Ecto neural progenitor cell (in vitro differentiated cells): ENCODE measurements at regions not wholly inside any gene's neighbourhood (a gene's known extent, or its start where the extent isn't known, plus 50 kb on each side); places are given as distances from the start of the nearest gene placed in this dataset.
"Not testable (repeated sequence)": the region's sequence is repeated elsewhere in the genome, so short reads cannot be mapped to it uniquely, and the experiment has no call there.

ENCODE experiments used
- DNase-seq: peaks from one replicate; pipeline ENCODE4 v3.0.0-alpha.2; 2018; ENCODE audit warnings: low spot score

- DNase-seq: not testable (repeated sequence)
These were observed 183.1 kb upstream of the NOTCH2NLA start for GRCh38 chr1:146411923-146412322.

GRCh38 chr1:146409817-146410441 lies 181.1 kb upstream of the NOTCH2NLA start:
- DNase-seq: peak; percentile 22

- not testable (repeated sequence) for DNase-seq
These were observed 180.4 kb upstream of the NOTCH2NLA start for GRCh38 chr1:146409116-146409801.

GRCh38 chr1:146401281-146401825 lies 172.5 kb upstream of the NOTCH2NLA start:
- DNase-seq: not testable (repeated sequence)

- DNase-seq: not testable (repeated sequence)
These were observed 171.6 kb upstream of the NOTCH2NLA start for GRCh38 chr1:146400173-146401121.

- DNase-seq: not testable (repeated sequence)
These were observed 170.4 kb upstream of the NOTCH2NLA start for GRCh38 chr1:146399225-146399624.

- not testable (repeated sequence) for DNase-seq
These were observed 168.0 kb upstream of the NOTCH2NLA start for GRCh38 chr1:146396801-146397200.

- not testable (repeated sequence) for DNase-seq
These were observed 167.4 kb upstream of the NOTCH2NLA start for GRCh38 chr1:146396242-146396641.

GRCh38 chr1:146393796-146394195 lies 165.0 kb upstream of the NOTCH2NLA start:
- DNase-seq: not testable (repeated sequence)

- not testable (repeated sequence) for DNase-seq
These were observed 164.3 kb upstream of the NOTCH2NLA start for GRCh38 chr1:146393154-146393553.

- DNase-seq: not testable (repeated sequence)
These were observed 160.4 kb upstream of the NOTCH2NLA start for GRCh38 chr1:146389178-146389577.

GRCh38 chr1:146387750-146388469 lies 159.1 kb upstream of the NOTCH2NLA start:
- peak; percentile 55 for DNase-seq

GRCh38 chr1:146386851-146387749 lies 158.3 kb upstream of the NOTCH2NLA start:
- DNase-seq: peak; percentile 73

- DNase-seq: not testable (repeated sequence)
These were observed 152.4 kb upstream of the NOTCH2NLA start for GRCh38 chr1:146381196-146381595.

GRCh38 chr1:146376708-146377496 lies 148.1 kb upstream of the NOTCH2NLA start:
- peak; percentile 83 for DNase-seq

GRCh38 chr1:146376309-146376707 lies 147.5 kb upstream of the NOTCH2NLA start:
- DNase-seq: peak; percentile 82

- not testable (repeated sequence) for DNase-seq
These were observed 146.3 kb upstream of the NOTCH2NLA start for GRCh38 chr1:146375108-146375507.

GRCh38 chr1:146369940-146370339 lies 141.1 kb upstream of the NOTCH2NLA start:
- peak; percentile 61 for DNase-seq

- DNase-seq: not testable (repeated sequence)
These were observed 126.6 kb upstream of the NOTCH2NLA start for GRCh38 chr1:146355373-146355772.
